NCI-H460 (cell line): ENCODE measurements at regions not wholly inside any gene's neighbourhood (a gene's known extent, or its start where the extent isn't known, plus 50 kb on each side); places are given as distances from the start of the nearest gene placed in this dataset.
"Not testable (repeated sequence)": the region's sequence is repeated elsewhere in the genome, so short reads cannot be mapped to it uniquely, and the experiment has no call there.

Experiments used
- DNase-seq: peaks from one replicate; pipeline ENCODE4 v3.0.0-alpha.2; 2016; ENCODE audit warnings: low read depth; ENCODE audit errors: extremely low read depth

GRCh38 chr7:130789436-130789835, 55.4 kb upstream of the KLF14 start:
- no peak for DNase-seq

- no peak for DNase-seq
Measured at GRCh38 chr7:130791746-130792145, 57.7 kb upstream of the KLF14 start.

- DNase-seq: no peak
Measured at GRCh38 chr7:130793855-130794618, 60.0 kb upstream of the KLF14 start.

GRCh38 chr7:130794619-130794922, 60.6 kb upstream of the KLF14 start:
- no peak for DNase-seq

- DNase-seq: not testable (repeated sequence)
Measured at GRCh38 chr7:130796425-130796824, 62.4 kb upstream of the KLF14 start.

- no peak for DNase-seq
Measured at GRCh38 chr7:130803127-130803526, 69.1 kb upstream of the KLF14 start.

- no peak for DNase-seq
Measured at GRCh38 chr7:130804220-130804619, 70.2 kb upstream of the KLF14 start.

- DNase-seq: not testable (repeated sequence)
Measured at GRCh38 chr7:130812819-130813218, 78.8 kb upstream of the KLF14 start.

- peak; percentile 30 for DNase-seq
Measured at GRCh38 chr7:130814778-130815335, 80.8 kb upstream of the KLF14 start.

GRCh38 chr7:130818056-130818455, 84.0 kb upstream of the KLF14 start:
- no peak for DNase-seq

- no peak for DNase-seq
Measured at GRCh38 chr7:130821864-130822263, 87.9 kb upstream of the KLF14 start.

- DNase-seq: no peak
Measured at GRCh38 chr7:130822642-130823041, 88.6 kb upstream of the KLF14 start.

- DNase-seq: no peak
Measured at GRCh38 chr7:130823060-130823459, 89.1 kb upstream of the KLF14 start.

GRCh38 chr7:130825819-130826218, 91.8 kb upstream of the KLF14 start:
- DNase-seq: no peak

GRCh38 chr7:130829415-130829814, 95.4 kb upstream of the KLF14 start:
- no peak for DNase-seq

- DNase-seq: no peak
Measured at GRCh38 chr7:130831322-130831721, 97.3 kb upstream of the KLF14 start.

- DNase-seq: peak; percentile 47
Measured at GRCh38 chr7:130831817-130832481, 97.9 kb upstream of the KLF14 start.

GRCh38 chr7:130838738-130839137, 104.7 kb upstream of the KLF14 start:
- DNase-seq: no peak

- no peak for DNase-seq
Measured at GRCh38 chr7:130840599-130840998, 106.6 kb upstream of the KLF14 start.

- no peak for DNase-seq
Measured at GRCh38 chr7:130841416-130841815, 107.4 kb upstream of the KLF14 start.

- DNase-seq: no peak
Measured at GRCh38 chr7:130843703-130844102, 109.7 kb upstream of the KLF14 start.
